ENCODE measurements at regions not wholly inside any gene's neighbourhood (a gene's known extent, or its start where the extent isn't known, plus 50 kb on each side); places are given as distances from the start of the nearest gene placed in this dataset.

GRCh38 chr4:164224871-164225270 is 529.1 kb upstream of the SMIM31 start:
- TF ChIP-seq SUZ12 (IDR thresholded peaks at IDR 0.05; ENCODE audit: extremely low read depth, insufficient read depth, insufficient read length) (no peak), ZNF274 (IDR thresholded peaks at IDR 0.05; ENCODE audit: low read depth, low read length) (no peak), YY1 (IDR thresholded peaks at IDR 0.05; ENCODE audit: insufficient read depth, insufficient read length) (no peak)

Data from NT2/D1 (cell line).